HG02885 (cell line): ENCODE measurements at regions not wholly inside any gene's neighbourhood (a gene's known extent, or its start where the extent isn't known, plus 50 kb on each side); places are given as distances from the start of the nearest gene placed in this dataset.

Experiments
- ATAC-seq: cut with Tn5 transposase; IDR thresholded peaks from one replicate; pipeline ENCODE4 v1.9.1; 2021; ENCODE audit warnings: mild to moderate bottlenecking; ENCODE audit not compliant: unreplicated experiment, poor library complexity

DNA sequence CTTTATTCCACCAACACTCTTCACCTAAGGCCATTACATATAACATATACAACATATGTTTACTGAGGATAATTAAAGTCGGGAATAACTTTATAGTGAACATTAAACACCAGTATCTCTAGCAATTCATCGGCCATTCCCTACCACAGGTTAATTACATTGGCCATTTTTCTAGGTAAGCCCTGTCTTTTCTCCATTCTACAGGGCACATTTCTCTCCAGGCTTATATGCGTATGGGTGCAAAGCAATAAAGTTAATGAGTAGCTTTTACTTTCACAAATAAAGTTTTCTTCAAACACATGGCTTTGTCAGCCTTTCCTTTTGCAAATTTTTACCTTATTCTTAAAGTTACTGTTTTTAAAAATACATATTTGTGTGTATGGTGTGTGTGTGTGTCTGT lies 111.9 kb upstream of the IQCM start:
- ATAC-seq: no peak

GRCh38 chr4:149928507-149928906 lies 112.9 kb upstream of the IQCM start:
- ATAC-seq: no peak

- ATAC-seq: no peak
Observed at GRCh38 chr4:149931431-149931830, 115.8 kb upstream of the IQCM start.

- ATAC-seq: no peak
Observed at GRCh38 chr4:149932188-149932587, 116.5 kb upstream of the IQCM start.

GRCh38 chr4:149933120-149933519 lies 117.5 kb upstream of the IQCM start:
- ATAC-seq: no peak

GRCh38 chr4:149933883-149934282 lies 118.2 kb upstream of the IQCM start:
- no peak for ATAC-seq

- ATAC-seq: no peak
Observed at GRCh38 chr4:149949381-149949780, 128.9 kb upstream of the DCLK2 start.

- ATAC-seq: no peak
Observed at GRCh38 chr4:149951152-149951900, 126.9 kb upstream of the DCLK2 start.

GRCh38 chr4:149952101-149952500 lies 126.1 kb upstream of the DCLK2 start:
- ATAC-seq: no peak

- ATAC-seq: no peak
Observed at GRCh38 chr4:149952716-149953115, 125.5 kb upstream of the DCLK2 start.

DNA sequence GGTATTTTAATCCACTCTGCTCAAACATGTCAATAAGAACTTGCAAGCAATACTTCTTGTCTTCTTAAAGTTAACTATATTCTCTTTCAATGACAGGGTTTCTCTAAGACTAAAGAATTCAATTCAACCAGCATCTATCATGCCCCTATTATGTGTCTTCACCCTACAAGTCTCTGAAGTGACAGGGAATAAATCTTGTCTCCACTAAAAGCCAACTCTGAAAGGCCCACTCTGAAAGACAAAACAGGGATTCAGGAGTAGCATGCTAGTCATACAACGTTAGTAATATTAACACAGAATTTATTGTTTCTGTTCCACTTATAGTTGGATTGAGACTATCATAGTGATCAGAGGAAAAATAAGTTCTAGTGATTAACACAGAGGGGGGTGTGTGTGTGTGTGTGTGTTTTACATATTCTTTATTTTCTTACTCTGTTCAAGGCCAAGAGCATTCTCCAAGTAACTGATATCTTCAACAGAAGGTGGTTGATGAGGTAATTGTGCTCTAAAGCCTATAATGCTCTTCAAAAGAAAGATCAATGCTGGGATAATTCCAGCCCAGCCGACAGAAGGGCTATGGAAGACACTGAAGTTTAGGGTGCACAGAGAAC lies 122.4 kb upstream of the DCLK2 start:
- ATAC-seq: no peak

- no peak for ATAC-seq
Observed at GRCh38 chr4:149956678-149957077, 121.6 kb upstream of the DCLK2 start.

- ATAC-seq: no peak
Observed at GRCh38 chr4:149961876-149962597, 116.2 kb upstream of the DCLK2 start.

DNA sequence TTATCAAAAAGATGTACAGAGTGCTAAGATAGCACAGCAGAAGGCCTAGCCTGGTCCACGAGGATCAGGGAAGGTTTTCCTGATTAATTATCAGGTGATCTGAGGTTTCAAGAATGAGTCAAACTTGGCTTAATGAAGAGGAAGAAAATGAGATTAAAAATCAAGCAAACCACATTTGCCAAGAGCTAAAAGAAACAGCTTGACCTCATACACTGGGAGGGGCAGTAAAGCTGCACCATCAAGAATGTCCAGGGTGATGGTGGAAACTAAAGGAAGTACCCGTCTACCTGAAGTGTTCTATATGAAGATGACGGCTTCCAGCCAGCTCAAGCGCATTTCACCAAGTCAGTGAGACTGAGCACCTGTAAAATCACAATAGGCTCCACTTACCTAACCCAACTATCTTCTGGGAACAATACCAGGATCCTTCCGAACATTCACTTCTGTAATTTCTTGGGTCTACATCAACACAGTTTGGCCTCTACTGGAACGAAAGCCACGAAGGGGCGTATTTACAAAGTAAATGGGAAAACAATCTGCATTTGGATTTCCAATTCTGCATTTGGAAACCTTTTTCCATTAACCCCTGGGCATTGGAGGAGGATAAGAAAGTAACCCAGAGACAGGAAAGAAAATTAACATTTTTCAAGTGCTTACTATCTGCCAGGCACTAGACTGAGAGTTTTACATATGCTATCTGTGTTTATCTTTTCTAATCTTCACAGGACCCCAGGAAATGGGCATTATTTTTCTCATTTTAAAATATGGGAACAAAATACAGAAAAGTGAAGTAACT lies 114.0 kb upstream of the DCLK2 start:
- ATAC-seq: no peak

- ATAC-seq: no peak
Observed at GRCh38 chr4:149965206-149965605, 113.0 kb upstream of the DCLK2 start.

DNA sequence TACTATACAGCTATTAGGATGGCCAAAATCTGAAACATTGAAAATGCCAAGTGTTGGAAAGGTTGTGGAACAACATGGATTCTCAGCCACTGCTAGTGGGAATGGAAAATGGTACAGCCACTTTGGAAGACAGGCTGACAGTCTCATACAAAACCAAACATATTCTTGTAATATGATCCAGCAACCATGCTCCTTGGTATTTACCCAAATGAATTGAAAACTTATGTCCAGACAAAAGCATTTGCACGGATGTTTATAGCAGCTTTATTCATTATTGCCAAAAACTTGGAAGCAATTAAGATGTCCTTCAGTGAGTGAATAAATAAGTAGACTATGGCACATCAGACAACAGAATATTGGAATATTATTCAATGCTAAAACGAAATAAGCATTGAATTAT lies 105.8 kb upstream of the DCLK2 start:
- no peak for ATAC-seq

DNA sequence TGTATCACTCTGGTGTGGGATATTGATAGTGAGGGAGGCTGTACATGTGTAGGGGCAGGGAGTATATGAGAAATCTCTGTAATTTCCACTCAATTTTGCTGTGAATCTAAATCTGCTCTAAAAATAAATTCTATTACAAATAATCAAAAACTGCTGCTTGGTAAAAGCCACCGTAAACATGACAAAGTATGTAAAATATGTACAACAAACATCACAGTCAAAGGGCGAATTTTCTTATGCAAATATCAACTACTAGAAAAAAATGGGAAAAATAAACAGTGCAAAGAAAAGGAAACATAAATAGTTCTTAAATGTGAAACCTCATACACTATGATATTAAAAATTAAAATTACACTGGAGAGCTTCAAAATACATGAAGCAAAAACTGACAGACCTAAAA lies 105.1 kb upstream of the DCLK2 start:
- ATAC-seq: no peak

GRCh38 chr4:149975172-149975571 lies 103.1 kb upstream of the DCLK2 start:
- ATAC-seq: no peak

GRCh38 chr4:149980121-149980682 lies 98.0 kb upstream of the DCLK2 start:
- ATAC-seq: peak; percentile 12

- ATAC-seq: peak; percentile 92
Observed at GRCh38 chr4:149980941-149981340, 97.3 kb upstream of the DCLK2 start.
